HFF-Myc (cell line): ENCODE measurements at regions not wholly inside any gene's neighbourhood (a gene's known extent, or its start where the extent isn't known, plus 50 kb on each side); places are given as distances from the start of the nearest gene placed in this dataset.

Experiments
- DNase-seq: peaks from one replicate; pipeline ENCODE4 v3.0.0-alpha.2; 2011; ENCODE audit warnings: low read depth; ENCODE audit errors: extremely low read depth
- H3K4me3 ChIP-seq: replicated peaks from 2 replicates; pipeline ENCODE4 v1.5.1; 2011; ENCODE audit warnings: low read depth, mild to moderate bottlenecking, control low read depth, low read length
- TF ChIP-seq, protein P1 (sequence below): IDR thresholded peaks from 2 replicates; pipeline ENCODE4 v1.5.1; 2012; ENCODE audit warnings: mild to moderate bottlenecking, low read depth, low read length, control low read depth; ENCODE audit errors: missing control alignments

DNA sequence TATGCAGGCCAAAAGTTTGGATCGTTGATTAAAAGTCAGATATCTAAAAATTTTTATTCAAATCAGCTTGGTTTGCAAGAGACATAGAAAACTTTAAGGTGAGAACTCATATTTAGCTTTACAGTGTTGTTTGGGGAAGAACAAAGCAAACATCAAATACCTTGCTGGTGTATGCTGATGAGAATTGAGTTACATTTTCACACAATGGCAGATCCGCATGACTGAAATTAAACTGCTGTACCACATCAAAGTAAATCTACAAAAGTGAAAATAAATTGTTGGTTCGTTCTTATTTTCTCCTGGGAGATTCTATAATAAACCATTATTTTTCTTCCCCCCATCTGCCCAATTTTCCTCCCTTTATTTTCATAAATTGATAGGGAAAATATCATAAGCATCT lies 198.2 kb upstream of the PCSK5 start:
- TF ChIP-seq, protein P1, sequence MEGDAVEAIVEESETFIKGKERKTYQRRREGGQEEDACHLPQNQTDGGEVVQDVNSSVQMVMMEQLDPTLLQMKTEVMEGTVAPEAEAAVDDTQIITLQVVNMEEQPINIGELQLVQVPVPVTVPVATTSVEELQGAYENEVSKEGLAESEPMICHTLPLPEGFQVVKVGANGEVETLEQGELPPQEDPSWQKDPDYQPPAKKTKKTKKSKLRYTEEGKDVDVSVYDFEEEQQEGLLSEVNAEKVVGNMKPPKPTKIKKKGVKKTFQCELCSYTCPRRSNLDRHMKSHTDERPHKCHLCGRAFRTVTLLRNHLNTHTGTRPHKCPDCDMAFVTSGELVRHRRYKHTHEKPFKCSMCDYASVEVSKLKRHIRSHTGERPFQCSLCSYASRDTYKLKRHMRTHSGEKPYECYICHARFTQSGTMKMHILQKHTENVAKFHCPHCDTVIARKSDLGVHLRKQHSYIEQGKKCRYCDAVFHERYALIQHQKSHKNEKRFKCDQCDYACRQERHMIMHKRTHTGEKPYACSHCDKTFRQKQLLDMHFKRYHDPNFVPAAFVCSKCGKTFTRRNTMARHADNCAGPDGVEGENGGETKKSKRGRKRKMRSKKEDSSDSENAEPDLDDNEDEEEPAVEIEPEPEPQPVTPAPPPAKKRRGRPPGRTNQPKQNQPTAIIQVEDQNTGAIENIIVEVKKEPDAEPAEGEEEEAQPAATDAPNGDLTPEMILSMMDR: no peak
- DNase-seq: no peak
- no peak overlapping the region for H3K4me3 ChIP-seq

- no peak overlapping the region for H3K4me3 ChIP-seq
- TF ChIP-seq, protein P1: no peak
- DNase-seq: no peak
Observed at GRCh38 chr9:75695921-75696320, 194.6 kb upstream of the PCSK5 start.

DNA sequence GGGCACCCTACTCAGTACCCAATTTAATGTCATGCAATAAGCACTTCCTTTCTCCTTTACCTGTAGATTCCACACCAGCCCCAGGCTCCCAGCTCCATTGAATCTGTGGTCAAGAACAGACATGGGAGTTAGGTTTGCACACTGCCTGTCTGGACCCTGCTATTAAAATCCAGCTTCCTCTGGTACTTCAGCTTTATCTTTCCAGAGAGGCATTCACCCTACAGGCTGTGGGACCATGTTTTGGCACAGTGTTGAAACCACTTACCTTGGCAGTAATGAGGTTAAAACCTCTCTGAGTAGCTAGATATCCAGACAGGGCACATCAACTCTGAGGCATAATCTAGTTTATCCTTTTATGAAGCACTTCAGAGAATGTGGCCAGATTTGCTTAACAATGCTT lies 191.5 kb upstream of the PCSK5 start:
- no peak overlapping the region for H3K4me3 ChIP-seq
- TF ChIP-seq, protein P1: no peak
- no peak for DNase-seq

DNA sequence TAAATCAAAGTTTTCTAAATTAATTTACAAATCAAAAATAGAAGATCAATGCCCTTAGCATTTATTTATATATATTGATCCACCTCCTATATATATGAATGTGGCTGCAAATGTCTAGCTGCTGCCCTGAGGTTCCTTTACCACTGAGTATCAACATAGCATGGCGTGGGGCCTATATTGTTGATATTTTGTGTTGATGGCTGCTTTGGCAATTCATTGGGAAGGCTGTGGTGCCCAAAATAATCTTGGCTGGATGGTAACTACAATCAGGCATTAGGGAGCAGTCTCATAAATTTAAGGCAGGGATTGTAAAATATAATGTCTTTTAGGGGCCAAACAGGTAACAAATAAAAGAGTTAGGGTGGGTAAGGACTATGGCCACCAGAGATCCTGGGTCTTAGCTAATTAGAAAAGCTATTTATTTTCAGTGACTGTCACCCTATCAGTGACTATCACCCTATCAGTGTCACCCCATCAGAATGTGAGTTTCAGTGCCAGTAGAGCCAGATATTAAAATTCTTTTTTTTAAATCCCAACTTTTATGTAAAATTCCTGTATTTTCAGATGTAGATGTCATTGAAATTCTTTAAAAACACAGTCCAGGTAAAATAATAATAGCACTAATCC lies 190.7 kb upstream of the PCSK5 start:
- TF ChIP-seq, protein P1: no peak
- DNase-seq: no peak
- no peak overlapping the region for H3K4me3 ChIP-seq

DNA sequence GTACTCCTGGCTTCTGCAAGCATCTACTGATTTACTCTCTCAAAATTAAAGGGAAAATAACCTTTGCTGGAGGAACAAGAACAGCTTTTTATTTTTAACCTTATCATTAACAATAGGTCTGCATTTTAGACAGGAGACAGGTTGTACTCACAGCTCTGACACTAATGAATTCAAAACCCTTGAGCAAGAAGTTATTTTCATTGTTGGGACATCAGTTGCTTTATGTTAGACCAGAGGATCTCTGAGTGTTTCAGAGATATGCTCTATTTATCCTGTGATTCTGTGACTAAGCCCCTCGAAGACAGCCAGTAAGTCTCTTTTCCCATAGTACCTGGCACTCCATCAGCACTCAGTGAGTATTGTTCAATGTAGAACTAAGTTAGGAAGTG lies 190.2 kb upstream of the PCSK5 start:
- no peak overlapping the region for H3K4me3 ChIP-seq
- DNase-seq: no peak
- TF ChIP-seq, protein P1: no peak

DNA sequence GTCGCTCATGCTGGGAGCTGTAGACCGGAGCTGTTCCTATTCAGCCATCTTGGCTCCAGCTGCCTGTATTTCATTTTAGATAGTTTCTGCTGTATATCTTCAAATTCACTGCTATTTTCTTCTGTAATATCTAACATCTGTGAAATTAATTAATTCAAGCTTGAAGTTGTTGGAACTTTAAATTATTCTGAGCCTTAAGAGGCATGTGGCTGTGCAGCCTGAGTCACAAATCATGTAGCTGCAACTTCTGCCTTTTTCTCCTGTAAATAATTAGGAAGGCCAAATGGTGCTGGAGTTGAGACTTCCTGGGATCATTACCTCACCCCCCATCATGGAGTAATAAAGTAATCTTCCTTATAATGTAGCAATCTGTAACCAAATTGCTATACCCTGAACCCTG lies 183.3 kb upstream of the PCSK5 start:
- no peak for DNase-seq
- TF ChIP-seq, protein P1: no peak
- H3K4me3 ChIP-seq: no peak overlapping the region

GRCh38 chr9:75709698-75710097 lies 180.8 kb upstream of the PCSK5 start:
- TF ChIP-seq, protein P1: no peak
- H3K4me3 ChIP-seq: no peak overlapping the region
- no peak for DNase-seq
